H9 (cell line): ENCODE measurements at regions not wholly inside any gene's neighbourhood (a gene's known extent, or its start where the extent isn't known, plus 50 kb on each side); places are given as distances from the start of the nearest gene placed in this dataset.

Experiments
- DNase-seq: peaks from one replicate; pipeline ENCODE4 v3.0.0-alpha.2; 2017
- H2AFZ ChIP-seq: one replicate; pipeline ENCODE4 v1.6.1; 2013; ENCODE audit warnings: mild to moderate bottlenecking, low read length, control low read depth, moderate library complexity
- H2AK5ac ChIP-seq: 2 replicates; pipeline ENCODE4 v1.6.1; 2013; ENCODE audit warnings: low read length, control low read depth, mixed read lengths; ENCODE audit not compliant: insufficient read length
- H2BK120ac ChIP-seq: one replicate; pipeline ENCODE4 v1.6.1; 2013; ENCODE audit warnings: low read depth, mild to moderate bottlenecking, low read length, control low read depth, inconsistent platforms; ENCODE audit not compliant: poor library complexity, severe bottlenecking
- H2BK12ac ChIP-seq: 2 replicates; pipeline ENCODE4 v1.6.1; 2013; ENCODE audit warnings: low read length, control low read depth, mixed read lengths, low read depth; ENCODE audit not compliant: insufficient read length
- H2BK15ac ChIP-seq: 2 replicates; pipeline ENCODE4 v1.6.1; 2013; ENCODE audit warnings: low read depth, low read length, control low read depth
- H2BK20ac ChIP-seq: one replicate; pipeline ENCODE4 v1.6.1; 2013; ENCODE audit warnings: low read depth, mild to moderate bottlenecking, low read length, control low read depth, inconsistent platforms; ENCODE audit not compliant: poor library complexity, severe bottlenecking
- H2BK5ac ChIP-seq: 2 replicates; pipeline ENCODE4 v1.6.1; 2013; ENCODE audit warnings: low read length, control low read depth, mixed read lengths; ENCODE audit not compliant: insufficient read length
- H3K14ac ChIP-seq: 2 replicates; pipeline ENCODE4 v1.6.1; 2013; ENCODE audit warnings: low read length, control low read depth; ENCODE audit not compliant: insufficient read depth
- H3K18ac ChIP-seq: 2 replicates; pipeline ENCODE4 v1.6.1; 2013; ENCODE audit warnings: low read depth, mild to moderate bottlenecking, mixed read lengths, low read length, control low read depth; ENCODE audit not compliant: insufficient read length
- H3K23ac ChIP-seq: 2 replicates; pipeline ENCODE4 v1.6.1; 2013; ENCODE audit warnings: low read length, control low read depth, mixed read lengths, low read depth; ENCODE audit not compliant: insufficient read length
- H3K23me2 ChIP-seq: 2 replicates; pipeline ENCODE4 v1.6.1; 2013; ENCODE audit warnings: low read depth, mild to moderate bottlenecking, mixed read lengths, low read length, control low read depth; ENCODE audit not compliant: insufficient read length, poor library complexity, severe bottlenecking
- H3K27ac ChIP-seq: 2 replicates; pipeline ENCODE4 v1.5.1; 2013; ENCODE audit warnings: low read length, control low read depth, mixed read lengths, low read depth; ENCODE audit not compliant: insufficient read length
- H3K27me3 ChIP-seq: 2 replicates; pipeline ENCODE4 v1.6.1; 2013; ENCODE audit warnings: low read length, control low read depth, inconsistent platforms; ENCODE audit not compliant: insufficient read depth
- H3K4ac ChIP-seq: 2 replicates; pipeline ENCODE4 v1.6.1; 2013; ENCODE audit warnings: low read depth, mild to moderate bottlenecking, control low read depth, inconsistent platforms, low read length, moderate library complexity
- H3K4me1 ChIP-seq: 2 replicates; pipeline ENCODE4 v1.6.1; 2013; ENCODE audit warnings: low read length, control low read depth, inconsistent platforms; ENCODE audit not compliant: insufficient read depth
- H3K4me2 ChIP-seq: 2 replicates; pipeline ENCODE4 v1.6.1; 2013; ENCODE audit warnings: low read length, control low read depth, mixed read lengths; ENCODE audit not compliant: insufficient read length, insufficient read depth
- H3K56ac ChIP-seq: 2 replicates; pipeline ENCODE4 v1.6.1; 2013; ENCODE audit warnings: low read depth, mild to moderate bottlenecking, mixed read lengths, low read length, control low read depth; ENCODE audit not compliant: insufficient read length
- H3K79me1 ChIP-seq: 2 replicates; pipeline ENCODE4 v1.6.1; 2013; ENCODE audit warnings: low read depth, mild to moderate bottlenecking, moderate library complexity, low read length, control low read depth, inconsistent platforms; ENCODE audit not compliant: insufficient read depth, poor library complexity, severe bottlenecking
- H3K79me2 ChIP-seq: 2 replicates; pipeline ENCODE4 v1.6.1; 2013; ENCODE audit warnings: low read length, control low read depth, inconsistent platforms; ENCODE audit not compliant: insufficient read depth
- H3K9ac ChIP-seq: 2 replicates; pipeline ENCODE4 v1.6.1; 2013; ENCODE audit warnings: low read length, control low read depth, mixed read lengths; ENCODE audit not compliant: insufficient read length; ENCODE audit errors: extremely low read depth
- H3K9me3 ChIP-seq: one replicate; pipeline ENCODE4 v1.6.1; 2013; ENCODE audit warnings: low read depth, low read length, inconsistent platforms; ENCODE audit not compliant: control insufficient read depth
- H3T11ph ChIP-seq: one replicate; pipeline ENCODE4 v1.6.1; 2013; ENCODE audit warnings: mild to moderate bottlenecking, low read length, control low read depth, inconsistent platforms
- H4K20me1 ChIP-seq: one replicate; pipeline ENCODE4 v1.6.1; 2013; ENCODE audit not compliant: control insufficient read depth, insufficient read length, insufficient read depth
- H4K5ac ChIP-seq: 2 replicates; pipeline ENCODE4 v1.6.1; 2013; ENCODE audit warnings: low read depth, mild to moderate bottlenecking, mixed read lengths, low read length, control low read depth; ENCODE audit not compliant: insufficient read length
- H4K8ac ChIP-seq: replicated peaks from 2 replicates; pipeline ENCODE4 v1.6.1; 2013; ENCODE audit warnings: low read length, control low read depth, mixed read lengths, low read depth; ENCODE audit not compliant: insufficient read length
- H4K91ac ChIP-seq: 2 replicates; pipeline ENCODE4 v1.6.1; 2013; ENCODE audit warnings: low read depth, mild to moderate bottlenecking, moderate library complexity, mixed read lengths, low read length, control low read depth; ENCODE audit not compliant: insufficient read length
- H3K27ac Mint-ChIP-seq, 3 experiments: 2 replicates in 2 of 3; 3 replicates in 1 of 3; pipeline ENCODE4 v1.8.0; 2020 to 2021; ENCODE audit warnings: mixed read lengths in 3 of 3, mild to moderate bottlenecking in 1 of 3, moderate library complexity in 1 of 3
- H3K27me3 Mint-ChIP-seq: 2 replicates; pipeline ENCODE4 v1.8.0; 2021; ENCODE audit warnings: low read depth, mild to moderate bottlenecking, moderate library complexity, mixed read lengths
- H3K36me3 Mint-ChIP-seq, 3 experiments: 2 replicates in 2 of 3; 3 replicates in 1 of 3; pipeline ENCODE4 v1.8.0; 2020 to 2021; ENCODE audit warnings: low read depth in 3 of 3, mixed read lengths in 3 of 3; ENCODE audit not compliant: insufficient read depth in 1 of 3
- H3K4me1 Mint-ChIP-seq, 2 experiments: 2 replicates each; pipeline ENCODE4 v1.8.0; 2020; ENCODE audit warnings: mixed read lengths in 2 of 2
- H3K4me3 Mint-ChIP-seq, 2 experiments: 2 replicates in 1 of 2; 3 replicates in 1 of 2; pipeline ENCODE4 v1.8.0; 2020 to 2021; ENCODE audit warnings: mild to moderate bottlenecking in 2 of 2, mixed read lengths in 2 of 2, moderate library complexity in 1 of 2
- H3K9me3 Mint-ChIP-seq, 2 experiments: 2 replicates in 1 of 2; 3 replicates in 1 of 2; pipeline ENCODE4 v1.8.0; 2020; ENCODE audit warnings: mild to moderate bottlenecking in 2 of 2, mixed read lengths in 2 of 2, moderate library complexity in 1 of 2
- WGBS: extraction: QIAGEN DNeasy Blood & Tissue Kit; methylation state at CpG from one replicate; pipeline ENCODE4 v1.1.7; 2013; ENCODE audit warnings: missing lambda C conversion rate, low lambda C conversion rate, mixed read lengths; ENCODE audit not compliant: insufficient read length; ENCODE audit errors: extremely low coverage; 5-methylcytosine and 5-hydroxymethylcytosine counted together
- TF ChIP-seq, protein P1 (sequence below): fragments of 200-600 bp; sonication (generic); conservative IDR thresholded peaks from 3 replicates; pipeline ENCODE4 v1.8.0; 2021; ENCODE audit warnings: antibody characterized with exemption, mild to moderate bottlenecking

GRCh38 chr5:87541033-87541432 is 128.3 kb upstream of the CCNH start:
- DNase-seq, result peak; percentile 33
- Mint-ChIP-seq H3K27me3 (no peaks in the 10 kb centered on the region), H3K4me1 (peaks cover 20 to 23% of the 10 kb centered on the region in 2 experiments), H3K27ac (no peak overlapping the region), H3K36me3 (no peaks in the 10 kb centered on the region), H3K4me3 (no peak overlapping the region), H3K9me3 (no peaks in the 10 kb centered on the region)
- Histone ChIP-seq H3K23me2 (no peaks in the 10 kb centered on the region), H3T11ph (no peak overlapping the region), H3K23ac (no peak overlapping the region), H4K91ac (no peak overlapping the region), H2BK120ac (no peak overlapping the region), H2BK15ac (no peak overlapping the region), H3K4me1 (peaks cover 4% of the 10 kb centered on the region), H3K79me1 (no peaks in the 10 kb centered on the region), H3K4me2 (no peak overlapping the region), H2BK5ac (no peak overlapping the region), H3K27ac (no peak overlapping the region), H4K8ac (no peak overlapping the region), H3K18ac (no peak overlapping the region), H4K20me1 (no peaks in the 10 kb centered on the region), H3K27me3 (no peaks in the 10 kb centered on the region), H2AK5ac (no peak overlapping the region), H4K5ac (no peak overlapping the region), H3K9me3 (no peaks in the 10 kb centered on the region), H3K4ac (no peak overlapping the region), H2BK20ac (no peak overlapping the region), H2AFZ (no peak overlapping the region), H3K9ac (no peak overlapping the region), H3K79me2 (no peaks in the 10 kb centered on the region), H2BK12ac (no peak overlapping the region), H3K14ac (no peak overlapping the region), H3K56ac (no peak overlapping the region)
- no CpG with 5 or more reads among the region's 1 CpG for whole genome bisulfite sequencing
- TF ChIP-seq, protein P1, sequence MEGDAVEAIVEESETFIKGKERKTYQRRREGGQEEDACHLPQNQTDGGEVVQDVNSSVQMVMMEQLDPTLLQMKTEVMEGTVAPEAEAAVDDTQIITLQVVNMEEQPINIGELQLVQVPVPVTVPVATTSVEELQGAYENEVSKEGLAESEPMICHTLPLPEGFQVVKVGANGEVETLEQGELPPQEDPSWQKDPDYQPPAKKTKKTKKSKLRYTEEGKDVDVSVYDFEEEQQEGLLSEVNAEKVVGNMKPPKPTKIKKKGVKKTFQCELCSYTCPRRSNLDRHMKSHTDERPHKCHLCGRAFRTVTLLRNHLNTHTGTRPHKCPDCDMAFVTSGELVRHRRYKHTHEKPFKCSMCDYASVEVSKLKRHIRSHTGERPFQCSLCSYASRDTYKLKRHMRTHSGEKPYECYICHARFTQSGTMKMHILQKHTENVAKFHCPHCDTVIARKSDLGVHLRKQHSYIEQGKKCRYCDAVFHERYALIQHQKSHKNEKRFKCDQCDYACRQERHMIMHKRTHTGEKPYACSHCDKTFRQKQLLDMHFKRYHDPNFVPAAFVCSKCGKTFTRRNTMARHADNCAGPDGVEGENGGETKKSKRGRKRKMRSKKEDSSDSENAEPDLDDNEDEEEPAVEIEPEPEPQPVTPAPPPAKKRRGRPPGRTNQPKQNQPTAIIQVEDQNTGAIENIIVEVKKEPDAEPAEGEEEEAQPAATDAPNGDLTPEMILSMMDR, result peak; percentile 45
